ENCODE measurements at regions not wholly inside any gene's neighbourhood (a gene's known extent, or its start where the extent isn't known, plus 50 kb on each side); places are given as distances from the start of the nearest gene placed in this dataset.
"Not testable (repeated sequence)": the region's sequence is repeated elsewhere in the genome, so short reads cannot be mapped to it uniquely, and the experiment has no call there.

GRCh38 chr2:239558661-239559060 is 157.8 kb upstream of the HDAC4 start:
- DNase-seq: no peak

DNA sequence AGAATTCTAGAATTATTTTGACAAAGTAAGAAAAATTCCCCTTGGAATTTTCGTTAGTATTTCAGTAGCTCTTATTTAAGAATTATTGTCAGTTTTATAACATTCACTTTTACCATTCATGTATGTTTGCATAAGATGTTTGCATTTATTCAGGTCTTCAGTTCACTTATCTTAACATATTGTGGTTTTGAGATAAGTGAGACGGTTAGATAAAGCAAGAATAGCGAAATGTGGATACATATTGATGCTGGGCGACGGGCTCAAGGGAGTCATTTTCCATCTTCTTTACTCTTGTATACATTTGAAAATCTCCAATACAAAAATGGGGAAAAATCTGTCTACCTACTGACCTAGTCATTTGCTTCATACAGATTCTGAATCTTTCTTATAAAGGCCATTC is 156.7 kb upstream of the HDAC4 start:
- DNase-seq: no peak

- no peak for DNase-seq
Observed at GRCh38 chr2:239555571-239555905, 154.7 kb upstream of the HDAC4 start.

DNA sequence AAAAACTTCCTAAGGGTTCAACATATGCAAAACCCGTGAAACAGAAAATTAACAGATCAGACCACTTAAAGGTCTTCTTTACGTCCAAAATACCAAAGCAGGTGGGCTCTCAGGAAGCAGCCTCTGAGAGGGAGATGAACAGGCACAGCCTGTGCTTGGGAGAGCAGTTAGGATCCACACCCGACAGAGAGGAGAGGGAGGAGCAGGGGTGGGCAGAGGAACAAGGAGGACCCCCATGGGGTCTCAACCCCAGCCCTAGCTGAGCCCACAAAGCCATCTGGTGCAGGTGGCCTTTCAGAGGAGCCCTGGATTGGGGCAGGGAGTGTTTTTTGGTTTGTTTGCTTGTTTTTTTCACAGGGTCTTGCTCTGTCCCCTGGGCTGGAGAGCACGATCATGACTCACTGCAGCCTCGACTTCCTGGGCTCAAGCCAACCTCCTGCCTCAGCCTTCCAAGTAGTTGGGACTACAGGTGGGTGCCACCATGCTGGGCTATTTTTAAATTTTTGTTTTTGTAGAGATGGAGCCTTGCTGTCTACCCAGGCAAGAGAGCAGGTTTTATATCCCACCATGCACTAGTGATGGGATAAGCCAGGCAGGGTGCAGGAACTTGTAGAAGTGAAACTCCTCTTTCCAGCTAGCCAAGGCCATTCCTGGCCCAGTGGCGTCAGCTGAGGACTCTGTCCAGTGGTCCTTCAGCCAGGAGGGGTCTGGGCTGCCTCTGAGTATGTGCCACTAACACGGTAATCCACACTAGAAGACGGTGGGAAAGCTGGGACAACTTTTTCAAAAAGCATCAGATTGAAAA is 154.1 kb upstream of the HDAC4 start:
- no peak for DNase-seq

DNA sequence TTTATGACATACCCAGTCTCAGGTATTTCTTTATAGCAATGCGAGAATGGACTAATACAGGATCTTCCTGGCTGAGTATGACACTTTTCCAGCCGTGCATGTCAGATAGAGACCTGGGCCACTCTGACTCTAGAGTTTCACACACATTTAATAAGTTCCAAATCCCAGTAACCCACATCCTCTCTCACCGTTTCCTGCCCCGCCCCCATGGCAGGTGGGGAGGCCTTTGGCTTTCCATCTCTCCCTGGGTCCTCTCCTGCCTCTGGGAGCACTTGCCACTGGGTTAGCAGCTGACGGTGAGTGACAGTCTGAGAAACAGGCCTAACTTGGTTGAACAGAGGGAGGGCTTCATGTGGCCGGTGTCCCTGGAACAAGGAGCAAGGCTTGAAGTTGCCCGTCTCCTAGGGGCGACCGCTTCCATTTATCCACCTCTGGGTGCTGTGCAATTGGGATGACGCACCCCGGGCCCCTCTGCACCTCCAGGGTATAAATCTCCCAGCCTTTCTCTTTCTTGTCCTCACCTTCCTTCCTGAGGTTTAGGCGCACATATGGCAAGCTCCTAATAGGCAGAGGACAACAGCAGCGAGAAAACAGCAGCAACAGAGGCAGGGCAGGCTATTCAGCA is 152.7 kb upstream of the HDAC4 start:
- DNase-seq: no peak

GRCh38 chr2:239552213-239552926 is 151.6 kb upstream of the HDAC4 start:
- DNase-seq: no peak

- DNase-seq: no peak
Observed at GRCh38 chr2:239551206-239551605, 150.4 kb upstream of the HDAC4 start.

DNA sequence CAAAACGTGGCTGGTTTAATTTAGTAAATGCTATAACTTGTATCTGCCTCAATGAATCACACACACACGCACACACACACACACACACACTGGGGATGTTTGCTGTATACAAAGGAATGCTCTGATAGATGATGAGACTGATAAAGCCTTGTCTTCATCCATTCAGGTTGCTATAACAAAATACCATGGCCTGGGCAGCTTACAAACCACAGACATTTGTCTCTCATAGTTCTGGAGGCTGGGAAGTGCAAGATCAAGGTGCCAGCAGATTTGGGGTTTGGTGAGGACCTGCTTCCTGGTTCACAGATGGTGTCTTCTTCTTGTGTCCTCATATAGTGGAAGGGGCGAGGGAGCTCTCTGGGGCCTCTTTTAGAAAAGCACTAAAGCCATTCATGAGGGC is 149.5 kb upstream of the HDAC4 start:
- no peak for DNase-seq

- DNase-seq: no peak
Observed at GRCh38 chr2:239549711-239550255, 149.0 kb upstream of the HDAC4 start.

DNA sequence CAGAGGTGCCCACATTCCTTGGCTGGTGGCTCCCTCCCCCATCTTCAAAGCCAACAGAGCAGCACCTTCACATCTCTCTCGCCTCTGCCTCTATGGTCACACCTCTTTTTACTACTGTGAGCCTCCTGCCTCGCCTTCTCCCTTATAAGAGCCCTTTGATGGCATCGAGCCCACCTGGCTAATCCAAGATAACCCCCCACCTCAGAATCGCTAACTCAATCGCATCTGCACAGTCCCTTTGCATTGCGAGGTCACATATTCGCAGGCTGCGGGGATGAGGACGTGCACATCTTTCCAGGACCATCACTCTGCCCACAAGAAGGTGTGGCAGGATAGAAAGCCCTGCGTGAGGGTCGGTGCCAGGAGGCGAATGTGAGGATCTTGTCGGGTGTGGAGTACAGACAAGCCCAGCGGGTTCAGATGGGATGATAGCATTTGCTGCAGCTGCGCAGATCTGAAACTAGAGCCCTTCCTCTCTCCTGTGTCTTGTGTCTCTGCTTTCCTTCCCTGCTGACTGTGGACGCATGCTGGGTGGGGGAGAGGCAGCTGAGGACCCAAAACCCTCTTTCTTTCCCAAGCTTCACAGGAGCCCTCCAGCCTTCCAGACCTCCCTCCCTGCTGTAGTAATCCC is 148.3 kb upstream of the HDAC4 start:
- no peak for DNase-seq

DNA sequence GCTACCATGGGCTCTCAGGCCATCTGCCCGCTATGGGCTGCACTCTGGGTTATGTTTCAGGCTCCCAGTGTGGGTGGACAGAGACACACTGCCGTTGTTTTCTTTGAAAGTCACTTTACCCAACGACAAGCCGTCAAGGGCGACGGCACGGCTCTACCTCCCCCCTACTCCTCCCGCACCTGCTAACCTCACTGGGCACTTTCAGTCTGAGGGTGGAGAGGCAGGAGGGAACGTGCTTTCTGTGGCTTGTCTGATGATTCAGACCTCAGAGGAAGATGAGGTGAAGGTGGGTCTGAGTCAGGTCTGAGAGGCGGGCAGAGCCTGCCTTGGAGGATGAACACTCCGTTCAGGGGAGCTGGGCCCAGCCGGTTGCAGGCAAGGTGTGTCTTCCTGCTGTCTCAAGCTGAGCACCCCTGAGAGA is 147.6 kb upstream of the HDAC4 start:
- no peak for DNase-seq

DNA sequence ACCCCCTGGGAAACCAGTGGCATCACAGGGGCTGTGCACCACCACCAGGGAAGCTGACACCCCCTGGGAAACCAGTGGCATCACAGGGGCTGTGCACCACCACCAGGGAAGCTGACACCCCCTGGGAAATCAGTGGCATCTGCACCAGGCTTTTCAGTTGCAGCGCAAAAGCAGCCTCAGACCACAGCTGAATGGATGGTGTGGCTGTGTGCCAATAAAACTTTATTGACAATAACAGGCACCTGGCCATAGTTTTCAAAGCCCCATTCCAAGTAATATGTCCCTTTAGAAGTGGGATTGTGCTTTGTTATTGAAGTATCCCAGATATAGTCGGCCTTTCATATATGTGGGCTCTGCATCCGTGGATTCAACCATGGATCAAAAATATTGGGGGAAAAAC is 146.3 kb upstream of the HDAC4 start:
- DNase-seq: not testable (repeated sequence)

- DNase-seq: no peak
Observed at GRCh38 chr2:239546541-239546940, 145.7 kb upstream of the HDAC4 start.

DNA sequence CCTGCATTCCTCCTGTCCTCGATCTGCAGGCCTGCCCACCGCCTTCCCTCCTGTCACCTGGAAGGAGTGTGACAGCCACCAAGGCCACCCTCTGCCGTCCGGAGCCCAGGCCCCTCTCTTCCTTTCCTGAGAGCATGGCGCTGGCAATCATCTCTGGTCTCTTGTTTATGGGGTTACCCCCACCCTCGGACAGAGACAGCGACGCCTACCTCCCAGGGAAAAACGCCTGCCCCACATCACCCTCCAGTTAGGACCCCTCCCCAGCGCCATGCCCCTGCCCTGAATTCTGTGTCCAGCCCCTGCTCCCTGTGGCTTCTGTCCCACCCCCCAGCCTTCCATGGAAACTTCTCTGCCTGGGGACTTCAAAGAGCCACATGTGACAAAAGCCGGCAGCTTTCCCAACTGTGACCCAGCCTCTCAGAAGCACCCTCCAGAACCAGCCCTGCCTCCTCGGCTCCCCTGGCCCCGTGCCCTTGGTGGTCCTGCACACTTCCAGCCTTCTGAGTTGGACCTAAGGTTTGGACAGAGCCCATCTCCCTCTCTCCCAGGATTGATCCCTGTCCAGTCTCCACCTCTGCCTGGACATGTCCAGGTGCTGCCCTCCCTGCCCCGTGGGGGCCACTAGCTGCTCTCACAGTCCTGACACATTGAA is 145.0 kb upstream of the HDAC4 start:
- DNase-seq: no peak

DNA sequence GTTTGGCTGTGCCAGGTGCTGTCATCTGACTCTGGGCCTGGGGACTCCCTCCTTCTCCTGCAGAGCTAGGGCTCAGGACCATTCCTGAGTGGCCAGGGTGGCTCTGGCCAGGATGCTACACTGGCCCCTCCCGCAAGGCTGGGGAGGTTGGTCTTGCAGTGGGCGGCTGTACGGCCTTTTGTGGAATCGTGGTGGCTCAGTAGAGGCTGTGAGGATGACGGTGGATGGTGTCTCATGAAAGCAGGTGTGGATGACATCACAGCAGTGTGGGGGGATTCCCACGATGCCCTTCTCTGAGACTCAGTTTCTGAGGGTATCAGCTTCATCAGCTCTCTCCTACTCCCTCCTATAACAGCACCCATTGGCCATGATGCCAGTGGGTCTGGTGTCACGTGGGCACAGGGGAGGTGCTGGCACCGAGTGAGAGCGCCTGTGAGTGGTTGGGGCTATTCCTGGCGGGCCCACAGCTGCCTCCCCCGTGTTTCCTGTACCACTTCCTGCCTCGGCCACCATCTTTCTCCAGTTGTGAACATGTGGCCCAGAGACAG is 144.2 kb upstream of the HDAC4 start:
- no peak for DNase-seq

- no peak for DNase-seq
Observed at GRCh38 chr2:239544143-239544917, 143.5 kb upstream of the HDAC4 start.

GRCh38 chr2:239543702-239544101 is 142.9 kb upstream of the HDAC4 start:
- DNase-seq: no peak

GRCh38 chr2:239540174-239540573 is 139.4 kb upstream of the HDAC4 start:
- DNase-seq: no peak

DNA sequence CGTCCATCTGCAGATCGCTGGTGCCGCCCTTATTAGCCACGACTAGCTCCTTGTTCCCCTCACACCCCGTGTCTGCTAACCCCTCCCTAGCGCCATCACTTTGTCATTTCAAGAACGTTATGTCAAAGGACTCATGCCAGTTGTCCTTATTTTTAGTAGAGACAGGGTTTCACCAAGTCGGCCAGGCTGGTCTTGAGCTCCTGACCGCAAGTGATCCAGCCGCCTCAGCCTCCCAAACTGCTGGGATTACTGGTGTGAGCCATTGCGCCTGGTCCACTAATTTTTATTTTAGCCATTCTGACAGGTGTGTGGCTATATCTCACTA is 138.9 kb upstream of the HDAC4 start:
- DNase-seq: no peak

GRCh38 chr2:239539083-239539775 is 138.4 kb upstream of the HDAC4 start:
- DNase-seq: no peak

GRCh38 chr2:239538357-239539052 is 137.7 kb upstream of the HDAC4 start:
- DNase-seq: no peak
